H9 (cell line): ENCODE measurements at regions not wholly inside any gene's neighbourhood (a gene's known extent, or its start where the extent isn't known, plus 50 kb on each side); places are given as distances from the start of the nearest gene placed in this dataset.

Experiments
- DNase-seq: peaks from one replicate; pipeline ENCODE4 v3.0.0-alpha.2; 2017
- H2AFZ ChIP-seq: one replicate; pipeline ENCODE4 v1.6.1; 2013; ENCODE audit warnings: mild to moderate bottlenecking, low read length, control low read depth, moderate library complexity
- H2AK5ac ChIP-seq: 2 replicates; pipeline ENCODE4 v1.6.1; 2013; ENCODE audit warnings: low read length, control low read depth, mixed read lengths; ENCODE audit not compliant: insufficient read length
- H2BK120ac ChIP-seq: one replicate; pipeline ENCODE4 v1.6.1; 2013; ENCODE audit warnings: low read depth, mild to moderate bottlenecking, low read length, control low read depth, inconsistent platforms; ENCODE audit not compliant: poor library complexity, severe bottlenecking
- H2BK12ac ChIP-seq: 2 replicates; pipeline ENCODE4 v1.6.1; 2013; ENCODE audit warnings: low read length, control low read depth, mixed read lengths, low read depth; ENCODE audit not compliant: insufficient read length
- H2BK15ac ChIP-seq: 2 replicates; pipeline ENCODE4 v1.6.1; 2013; ENCODE audit warnings: low read depth, low read length, control low read depth
- H2BK20ac ChIP-seq: one replicate; pipeline ENCODE4 v1.6.1; 2013; ENCODE audit warnings: low read depth, mild to moderate bottlenecking, low read length, control low read depth, inconsistent platforms; ENCODE audit not compliant: poor library complexity, severe bottlenecking
- H2BK5ac ChIP-seq: 2 replicates; pipeline ENCODE4 v1.6.1; 2013; ENCODE audit warnings: low read length, control low read depth, mixed read lengths; ENCODE audit not compliant: insufficient read length
- H3K14ac ChIP-seq: 2 replicates; pipeline ENCODE4 v1.6.1; 2013; ENCODE audit warnings: low read length, control low read depth; ENCODE audit not compliant: insufficient read depth
- H3K18ac ChIP-seq: 2 replicates; pipeline ENCODE4 v1.6.1; 2013; ENCODE audit warnings: low read depth, mild to moderate bottlenecking, mixed read lengths, low read length, control low read depth; ENCODE audit not compliant: insufficient read length
- H3K23ac ChIP-seq: 2 replicates; pipeline ENCODE4 v1.6.1; 2013; ENCODE audit warnings: low read length, control low read depth, mixed read lengths, low read depth; ENCODE audit not compliant: insufficient read length
- H3K23me2 ChIP-seq: 2 replicates; pipeline ENCODE4 v1.6.1; 2013; ENCODE audit warnings: low read depth, mild to moderate bottlenecking, mixed read lengths, low read length, control low read depth; ENCODE audit not compliant: insufficient read length, poor library complexity, severe bottlenecking
- H3K27ac ChIP-seq: 2 replicates; pipeline ENCODE4 v1.5.1; 2013; ENCODE audit warnings: low read length, control low read depth, mixed read lengths, low read depth; ENCODE audit not compliant: insufficient read length
- H3K27me3 ChIP-seq: 2 replicates; pipeline ENCODE4 v1.6.1; 2013; ENCODE audit warnings: low read length, control low read depth, inconsistent platforms; ENCODE audit not compliant: insufficient read depth
- H3K4ac ChIP-seq: 2 replicates; pipeline ENCODE4 v1.6.1; 2013; ENCODE audit warnings: low read depth, mild to moderate bottlenecking, control low read depth, inconsistent platforms, low read length, moderate library complexity
- H3K4me1 ChIP-seq: 2 replicates; pipeline ENCODE4 v1.6.1; 2013; ENCODE audit warnings: low read length, control low read depth, inconsistent platforms; ENCODE audit not compliant: insufficient read depth
- H3K4me2 ChIP-seq: 2 replicates; pipeline ENCODE4 v1.6.1; 2013; ENCODE audit warnings: low read length, control low read depth, mixed read lengths; ENCODE audit not compliant: insufficient read length, insufficient read depth
- H3K56ac ChIP-seq: 2 replicates; pipeline ENCODE4 v1.6.1; 2013; ENCODE audit warnings: low read depth, mild to moderate bottlenecking, mixed read lengths, low read length, control low read depth; ENCODE audit not compliant: insufficient read length
- H3K79me1 ChIP-seq: 2 replicates; pipeline ENCODE4 v1.6.1; 2013; ENCODE audit warnings: low read depth, mild to moderate bottlenecking, moderate library complexity, low read length, control low read depth, inconsistent platforms; ENCODE audit not compliant: insufficient read depth, poor library complexity, severe bottlenecking
- H3K79me2 ChIP-seq: 2 replicates; pipeline ENCODE4 v1.6.1; 2013; ENCODE audit warnings: low read length, control low read depth, inconsistent platforms; ENCODE audit not compliant: insufficient read depth
- H3K9ac ChIP-seq: 2 replicates; pipeline ENCODE4 v1.6.1; 2013; ENCODE audit warnings: low read length, control low read depth, mixed read lengths; ENCODE audit not compliant: insufficient read length; ENCODE audit errors: extremely low read depth
- H3K9me3 ChIP-seq: one replicate; pipeline ENCODE4 v1.6.1; 2013; ENCODE audit warnings: low read depth, low read length, inconsistent platforms; ENCODE audit not compliant: control insufficient read depth
- H3T11ph ChIP-seq: one replicate; pipeline ENCODE4 v1.6.1; 2013; ENCODE audit warnings: mild to moderate bottlenecking, low read length, control low read depth, inconsistent platforms
- H4K20me1 ChIP-seq: one replicate; pipeline ENCODE4 v1.6.1; 2013; ENCODE audit not compliant: control insufficient read depth, insufficient read length, insufficient read depth
- H4K5ac ChIP-seq: 2 replicates; pipeline ENCODE4 v1.6.1; 2013; ENCODE audit warnings: low read depth, mild to moderate bottlenecking, mixed read lengths, low read length, control low read depth; ENCODE audit not compliant: insufficient read length
- H4K8ac ChIP-seq: replicated peaks from 2 replicates; pipeline ENCODE4 v1.6.1; 2013; ENCODE audit warnings: low read length, control low read depth, mixed read lengths, low read depth; ENCODE audit not compliant: insufficient read length
- H4K91ac ChIP-seq: 2 replicates; pipeline ENCODE4 v1.6.1; 2013; ENCODE audit warnings: low read depth, mild to moderate bottlenecking, moderate library complexity, mixed read lengths, low read length, control low read depth; ENCODE audit not compliant: insufficient read length
- H3K27ac Mint-ChIP-seq, 3 experiments: 2 replicates in 2 of 3; 3 replicates in 1 of 3; pipeline ENCODE4 v1.8.0; 2020 to 2021; ENCODE audit warnings: mixed read lengths in 3 of 3, mild to moderate bottlenecking in 1 of 3, moderate library complexity in 1 of 3
- H3K27me3 Mint-ChIP-seq: 2 replicates; pipeline ENCODE4 v1.8.0; 2021; ENCODE audit warnings: low read depth, mild to moderate bottlenecking, moderate library complexity, mixed read lengths
- H3K36me3 Mint-ChIP-seq, 3 experiments: 2 replicates in 2 of 3; 3 replicates in 1 of 3; pipeline ENCODE4 v1.8.0; 2020 to 2021; ENCODE audit warnings: low read depth in 3 of 3, mixed read lengths in 3 of 3; ENCODE audit not compliant: insufficient read depth in 1 of 3
- H3K4me1 Mint-ChIP-seq, 2 experiments: 2 replicates each; pipeline ENCODE4 v1.8.0; 2020; ENCODE audit warnings: mixed read lengths in 2 of 2
- H3K4me3 Mint-ChIP-seq, 2 experiments: 2 replicates in 1 of 2; 3 replicates in 1 of 2; pipeline ENCODE4 v1.8.0; 2020 to 2021; ENCODE audit warnings: mild to moderate bottlenecking in 2 of 2, mixed read lengths in 2 of 2, moderate library complexity in 1 of 2
- H3K9me3 Mint-ChIP-seq, 2 experiments: 2 replicates in 1 of 2; 3 replicates in 1 of 2; pipeline ENCODE4 v1.8.0; 2020; ENCODE audit warnings: mild to moderate bottlenecking in 2 of 2, mixed read lengths in 2 of 2, moderate library complexity in 1 of 2
- CTCF ChIP-seq: fragments of 200-600 bp; sonication (generic); conservative IDR thresholded peaks from 3 replicates; pipeline ENCODE4 v1.8.0; 2021; ENCODE audit warnings: antibody characterized with exemption, mild to moderate bottlenecking
- WGBS: extraction: QIAGEN DNeasy Blood & Tissue Kit; methylation state at CpG from one replicate; pipeline ENCODE4 v1.1.7; 2013; ENCODE audit warnings: missing lambda C conversion rate, low lambda C conversion rate, mixed read lengths; ENCODE audit not compliant: insufficient read length; ENCODE audit errors: extremely low coverage; 5-methylcytosine and 5-hydroxymethylcytosine counted together

- H3K27ac ChIP-seq = no peak overlapping the region
- no peaks in the 10 kb centered on the region; a peak in 1 of 7 replicates for H3K36me3 Mint-ChIP-seq
- H4K20me1 ChIP-seq = no peaks in the 10 kb centered on the region
- no peaks in the 10 kb centered on the region for H3K79me1 ChIP-seq
- H3K4me3 Mint-ChIP-seq = no peak overlapping the region
- H3K4me1 Mint-ChIP-seq = peaks cover 12 to 15% of the 10 kb centered on the region in 2 experiments
- DNase-seq = no peak
- H2AFZ ChIP-seq = no peak overlapping the region
- H3K56ac ChIP-seq = no peak overlapping the region
- no peak overlapping the region for H4K91ac ChIP-seq
- no peak overlapping the region for H3K4ac ChIP-seq
- no peaks in the 10 kb centered on the region for H3K9me3 Mint-ChIP-seq
- H2BK15ac ChIP-seq = no peak overlapping the region
- no peaks in the 10 kb centered on the region for H3K9me3 ChIP-seq
- no peak overlapping the region for H4K8ac ChIP-seq
- no peak overlapping the region for H3K27ac Mint-ChIP-seq
- no peak overlapping the region for H2BK12ac ChIP-seq
- no peak overlapping the region for H3K4me2 ChIP-seq
- H3K27me3 ChIP-seq = peaks cover 6% of the 10 kb centered on the region; the same call in 1 of the 2 replicates
- peaks cover 82% of the 10 kb centered on the region for H3K27me3 Mint-ChIP-seq
- no peak overlapping the region for H3T11ph ChIP-seq
- H3K14ac ChIP-seq = no peak overlapping the region
- peaks cover 17% of the 10 kb centered on the region for H3K23me2 ChIP-seq
- no peaks in the 10 kb centered on the region; the same call in 1 of the 2 replicates for H3K4me1 ChIP-seq
- no peak overlapping the region for H3K18ac ChIP-seq
- TF ChIP-seq CTCF = no peak
- no peak overlapping the region for H3K23ac ChIP-seq
- no peak overlapping the region for H2BK120ac ChIP-seq
- H2BK20ac ChIP-seq = no peak overlapping the region
- no peak overlapping the region for H2BK5ac ChIP-seq
- no peak overlapping the region for H4K5ac ChIP-seq
- H3K79me2 ChIP-seq = no peaks in the 10 kb centered on the region
- H2AK5ac ChIP-seq = no peak overlapping the region
- no peak overlapping the region for H3K9ac ChIP-seq
- no CpG with 5 or more reads among the region's 4 CpGs for WGBS
Observed at GRCh38 chr21:38658511-38658910, 147.2 kb upstream of the ETS2 start.
